ENCODE measurements at regions not wholly inside any gene's neighbourhood (a gene's known extent, or its start where the extent isn't known, plus 50 kb on each side); places are given as distances from the start of the nearest gene placed in this dataset.

- Histone ChIP-seq H3K36me3 (ENCODE audit: control insufficient read depth, insufficient read depth, low read length) (no peaks in the 10 kb centered on the region), H3K27me3 (ENCODE audit: control insufficient read depth, insufficient read depth, low read length) (no peaks in the 10 kb centered on the region), H3K9ac (ENCODE audit: low read length) (no peak overlapping the region), H3K27ac (ENCODE audit: low read depth, low read length) (no peak overlapping the region), H3K9me3 (ENCODE audit: control insufficient read depth, insufficient read depth, low read depth, low read length) (no peaks in the 10 kb centered on the region), H3K4me3 (ENCODE audit: low read depth, low read length) (no peak overlapping the region), H3K4me1 (ENCODE audit: control insufficient read depth, insufficient read depth, low read length) (no peaks in the 10 kb centered on the region)
Measured at GRCh38 chr4:24114444-24114843, 224.6 kb upstream of the PPARGC1A start.

GRCh38 chr4:24112466-24112865, 222.6 kb upstream of the PPARGC1A start:
- Histone ChIP-seq H3K27me3 (ENCODE audit: control insufficient read depth, insufficient read depth, low read length) (no peaks in the 10 kb centered on the region), H3K4me3 (ENCODE audit: low read depth, low read length) (no peak overlapping the region), H3K27ac (ENCODE audit: low read depth, low read length) (no peak overlapping the region), H3K9me3 (ENCODE audit: control insufficient read depth, insufficient read depth, low read depth, low read length) (no peaks in the 10 kb centered on the region), H3K9ac (ENCODE audit: low read length) (no peak overlapping the region), H3K36me3 (ENCODE audit: control insufficient read depth, insufficient read depth, low read length) (no peaks in the 10 kb centered on the region), H3K4me1 (ENCODE audit: control insufficient read depth, insufficient read depth, low read length) (no peaks in the 10 kb centered on the region)

DNA sequence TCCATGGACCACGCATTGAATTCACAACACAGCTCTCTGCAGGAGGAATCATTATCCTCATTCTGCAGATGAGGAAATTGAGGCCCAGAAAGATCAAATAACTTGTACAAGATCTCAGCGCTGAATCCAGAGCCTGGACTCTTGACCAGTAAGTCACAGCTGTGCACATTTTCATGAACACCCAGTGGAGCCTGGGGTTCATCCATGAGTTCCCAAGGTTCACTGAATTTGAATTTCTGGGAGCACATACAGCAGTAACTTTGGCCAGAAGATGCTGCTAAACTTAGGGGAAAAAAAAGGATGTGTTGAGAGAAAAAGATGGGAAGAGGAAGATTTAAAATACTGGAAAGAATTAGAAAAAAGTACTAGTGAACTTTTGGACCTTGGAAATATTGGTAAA, 218.7 kb upstream of the PPARGC1A start:
- no peak overlapping the region for H3K9ac ChIP-seq (ENCODE audit: low read length)
- H3K36me3 ChIP-seq (ENCODE audit: control insufficient read depth, insufficient read depth, low read length): no peaks in the 10 kb centered on the region
- no peaks in the 10 kb centered on the region for H3K27me3 ChIP-seq (ENCODE audit: control insufficient read depth, insufficient read depth, low read length)
- H3K4me3 ChIP-seq (ENCODE audit: low read depth, low read length): no peak overlapping the region
- no peak overlapping the region for H3K27ac ChIP-seq (ENCODE audit: low read depth, low read length)
- H3K9me3 ChIP-seq (ENCODE audit: control insufficient read depth, insufficient read depth, low read depth, low read length): no peaks in the 10 kb centered on the region
- H3K4me1 ChIP-seq (ENCODE audit: control insufficient read depth, insufficient read depth, low read length): no peaks in the 10 kb centered on the region

DNA sequence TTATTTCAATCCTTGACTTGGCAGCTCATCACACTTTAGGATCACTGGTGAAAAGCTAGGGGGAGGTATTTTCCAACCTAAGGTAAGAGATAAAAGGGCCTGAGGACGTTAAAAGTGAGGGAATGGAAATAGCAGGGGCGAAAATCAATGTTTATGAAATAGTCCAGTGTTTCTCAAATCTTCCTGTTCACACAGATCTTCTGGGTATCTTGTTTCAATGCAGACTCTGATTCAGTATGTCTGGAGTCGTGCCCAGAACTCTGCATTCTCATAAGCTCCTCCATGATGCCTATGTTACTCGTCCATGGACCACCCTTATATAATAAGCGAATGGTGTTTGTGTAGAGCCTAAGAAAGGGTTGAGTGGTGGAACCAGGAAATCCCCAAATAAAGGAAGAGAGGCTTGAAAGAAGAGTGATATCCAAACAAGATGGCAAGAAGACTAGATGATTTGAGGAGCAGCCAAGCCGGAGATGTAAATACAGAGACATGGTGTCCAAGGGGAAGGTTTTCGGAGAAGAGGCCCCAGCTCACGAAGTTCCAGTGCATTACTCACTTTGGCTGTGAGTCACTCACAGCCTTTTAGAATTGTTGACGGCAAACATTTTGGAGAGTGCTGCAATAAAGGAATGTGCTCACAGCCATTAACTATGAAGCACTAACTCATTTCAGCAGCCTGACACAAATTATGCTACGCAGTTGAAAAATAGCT, 215.6 kb upstream of the PPARGC1A start:
- Histone ChIP-seq H3K4me3 (ENCODE audit: low read depth, low read length) (no peak overlapping the region), H3K27ac (ENCODE audit: low read depth, low read length) (no peak overlapping the region), H3K27me3 (ENCODE audit: control insufficient read depth, insufficient read depth, low read length) (no peaks in the 10 kb centered on the region), H3K9ac (ENCODE audit: low read length) (no peak overlapping the region), H3K9me3 (ENCODE audit: control insufficient read depth, insufficient read depth, low read depth, low read length) (no peaks in the 10 kb centered on the region), H3K36me3 (ENCODE audit: control insufficient read depth, insufficient read depth, low read length) (no peaks in the 10 kb centered on the region), H3K4me1 (ENCODE audit: control insufficient read depth, insufficient read depth, low read length) (no peaks in the 10 kb centered on the region)

- H3K36me3 ChIP-seq (ENCODE audit: control insufficient read depth, insufficient read depth, low read length): no peaks in the 10 kb centered on the region
- H3K27me3 ChIP-seq (ENCODE audit: control insufficient read depth, insufficient read depth, low read length): no peaks in the 10 kb centered on the region
- no peak overlapping the region for H3K9ac ChIP-seq (ENCODE audit: low read length)
- no peak overlapping the region for H3K4me3 ChIP-seq (ENCODE audit: low read depth, low read length)
- no peaks in the 10 kb centered on the region for H3K9me3 ChIP-seq (ENCODE audit: control insufficient read depth, insufficient read depth, low read depth, low read length)
- no peak overlapping the region for H3K27ac ChIP-seq (ENCODE audit: low read depth, low read length)
- H3K4me1 ChIP-seq (ENCODE audit: control insufficient read depth, insufficient read depth, low read length): no peaks in the 10 kb centered on the region
Measured at GRCh38 chr4:24104158-24104565, 214.3 kb upstream of the PPARGC1A start.

- H3K9me3 ChIP-seq (ENCODE audit: control insufficient read depth, insufficient read depth, low read depth, low read length): no peaks in the 10 kb centered on the region
- no peak overlapping the region for H3K9ac ChIP-seq (ENCODE audit: low read length)
- no peaks in the 10 kb centered on the region for H3K27me3 ChIP-seq (ENCODE audit: control insufficient read depth, insufficient read depth, low read length)
- no peaks in the 10 kb centered on the region for H3K4me1 ChIP-seq (ENCODE audit: control insufficient read depth, insufficient read depth, low read length)
- no peak overlapping the region for H3K4me3 ChIP-seq (ENCODE audit: low read depth, low read length)
- no peaks in the 10 kb centered on the region for H3K36me3 ChIP-seq (ENCODE audit: control insufficient read depth, insufficient read depth, low read length)
- H3K27ac ChIP-seq (ENCODE audit: low read depth, low read length): no peak overlapping the region
Measured at GRCh38 chr4:24103434-24104157, 213.7 kb upstream of the PPARGC1A start.

DNA sequence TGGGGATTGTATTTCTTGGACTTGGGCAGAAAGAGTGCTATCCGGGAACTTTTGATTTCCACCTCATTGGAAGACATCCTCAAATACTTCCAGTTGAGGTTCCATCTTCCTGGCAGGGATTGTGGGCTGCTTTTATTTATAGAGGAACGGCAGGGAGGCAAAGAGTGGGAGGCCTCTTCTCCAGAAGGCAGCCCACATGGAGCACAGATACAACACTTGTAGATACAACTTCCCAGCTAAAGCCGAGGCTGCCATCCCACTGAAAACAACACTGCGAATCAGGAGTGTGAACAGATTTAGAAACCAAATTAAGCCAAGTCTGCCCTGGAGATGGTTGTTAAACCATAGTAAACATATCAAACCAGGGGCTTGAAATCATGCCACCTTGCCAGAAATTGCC, 212.8 kb upstream of the PPARGC1A start:
- Histone ChIP-seq H3K9me3 (ENCODE audit: control insufficient read depth, insufficient read depth, low read depth, low read length) (no peaks in the 10 kb centered on the region), H3K36me3 (ENCODE audit: control insufficient read depth, insufficient read depth, low read length) (no peaks in the 10 kb centered on the region), H3K9ac (ENCODE audit: low read length) (no peak overlapping the region), H3K27me3 (ENCODE audit: control insufficient read depth, insufficient read depth, low read length) (no peaks in the 10 kb centered on the region), H3K27ac (ENCODE audit: low read depth, low read length) (no peak overlapping the region), H3K4me3 (ENCODE audit: low read depth, low read length) (no peak overlapping the region), H3K4me1 (ENCODE audit: control insufficient read depth, insufficient read depth, low read length) (no peaks in the 10 kb centered on the region)

DNA sequence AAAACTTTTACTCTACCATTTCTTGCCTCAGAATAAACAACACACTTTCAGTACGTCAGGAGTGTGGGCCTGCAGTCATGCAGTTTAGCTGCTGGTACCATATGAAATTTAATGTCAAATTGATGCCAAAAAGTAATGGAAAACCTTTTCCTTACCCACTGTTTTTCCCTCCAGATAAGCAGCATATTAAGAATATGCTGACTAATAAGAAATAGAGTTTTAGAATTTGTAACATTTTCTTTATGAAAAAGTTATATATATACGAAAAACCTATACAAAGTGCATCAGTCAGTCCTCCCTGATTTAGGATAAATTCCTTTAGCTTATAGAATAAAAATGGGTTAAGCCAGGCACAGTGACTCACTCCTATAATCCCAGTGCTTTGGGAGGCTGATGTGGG, 206.8 kb upstream of the PPARGC1A start:
- H3K4me3 ChIP-seq (ENCODE audit: low read depth, low read length): no peak overlapping the region
- H3K9me3 ChIP-seq (ENCODE audit: control insufficient read depth, insufficient read depth, low read depth, low read length): no peaks in the 10 kb centered on the region
- no peaks in the 10 kb centered on the region for H3K4me1 ChIP-seq (ENCODE audit: control insufficient read depth, insufficient read depth, low read length)
- H3K9ac ChIP-seq (ENCODE audit: low read length): no peak overlapping the region
- H3K27ac ChIP-seq (ENCODE audit: low read depth, low read length): no peak overlapping the region
- H3K36me3 ChIP-seq (ENCODE audit: control insufficient read depth, insufficient read depth, low read length): no peaks in the 10 kb centered on the region
- H3K27me3 ChIP-seq (ENCODE audit: control insufficient read depth, insufficient read depth, low read length): no peaks in the 10 kb centered on the region

GRCh38 chr4:24094726-24095125, 204.9 kb upstream of the PPARGC1A start:
- Histone ChIP-seq H3K27ac (ENCODE audit: low read depth, low read length) (no peak overlapping the region), H3K4me1 (ENCODE audit: control insufficient read depth, insufficient read depth, low read length) (no peaks in the 10 kb centered on the region), H3K9me3 (ENCODE audit: control insufficient read depth, insufficient read depth, low read depth, low read length) (no peaks in the 10 kb centered on the region), H3K4me3 (ENCODE audit: low read depth, low read length) (no peak overlapping the region), H3K27me3 (ENCODE audit: control insufficient read depth, insufficient read depth, low read length) (no peaks in the 10 kb centered on the region), H3K36me3 (ENCODE audit: control insufficient read depth, insufficient read depth, low read length) (no peaks in the 10 kb centered on the region), H3K9ac (ENCODE audit: low read length) (no peak overlapping the region)

GRCh38 chr4:24093446-24093845, 203.6 kb upstream of the PPARGC1A start:
- Histone ChIP-seq H3K27ac (ENCODE audit: low read depth, low read length) (no peak overlapping the region), H3K27me3 (ENCODE audit: control insufficient read depth, insufficient read depth, low read length) (no peaks in the 10 kb centered on the region), H3K36me3 (ENCODE audit: control insufficient read depth, insufficient read depth, low read length) (no peaks in the 10 kb centered on the region), H3K4me3 (ENCODE audit: low read depth, low read length) (no peak overlapping the region), H3K9me3 (ENCODE audit: control insufficient read depth, insufficient read depth, low read depth, low read length) (no peaks in the 10 kb centered on the region), H3K9ac (ENCODE audit: low read length) (no peak overlapping the region), H3K4me1 (ENCODE audit: control insufficient read depth, insufficient read depth, low read length) (no peaks in the 10 kb centered on the region)

- H3K4me3 ChIP-seq (ENCODE audit: low read depth, low read length): no peak overlapping the region
- no peaks in the 10 kb centered on the region for H3K4me1 ChIP-seq (ENCODE audit: control insufficient read depth, insufficient read depth, low read length)
- H3K9ac ChIP-seq (ENCODE audit: low read length): no peak overlapping the region
- H3K36me3 ChIP-seq (ENCODE audit: control insufficient read depth, insufficient read depth, low read length): no peaks in the 10 kb centered on the region
- no peaks in the 10 kb centered on the region for H3K9me3 ChIP-seq (ENCODE audit: control insufficient read depth, insufficient read depth, low read depth, low read length)
- no peaks in the 10 kb centered on the region for H3K27me3 ChIP-seq (ENCODE audit: control insufficient read depth, insufficient read depth, low read length)
- H3K27ac ChIP-seq (ENCODE audit: low read depth, low read length): no peak overlapping the region
Measured at GRCh38 chr4:24091639-24092233, 201.9 kb upstream of the PPARGC1A start.

Measured in HUES6 (cell line).